ENCODE measurements at regions not wholly inside any gene's neighbourhood (a gene's known extent, or its start where the extent isn't known, plus 50 kb on each side); places are given as distances from the start of the nearest gene placed in this dataset.

GRCh38 chr1:115565353-115565752, 76.4 kb upstream of the VANGL1 start:
- no peak for TF ChIP-seq CTCF (IDR thresholded peaks at IDR 0.05)
- Histone ChIP-seq H3K27me3 (peaks cover 0 to 44% (median 36%) of the 10 kb centered on the region in 7 donors), H3K4me1 (no peaks in the 10 kb centered on the region), H3K9me3 (peaks cover 0 to 23% (median 15%) of the 10 kb centered on the region in 11 donors), H3K36me3 (no peaks in the 10 kb centered on the region), H3K4me3 (no peak overlapping the region), H3K27ac (no peak overlapping the region)
- WGBS, 2 donors: 64 to 69% methylated on average over 3 of the region's 3 CpGs
- no peak for ATAC-seq
- DNase-seq: no peak
- intact Hi-C loops (cut with DNase I): no loop called here

- DNase-seq (no peak), ATAC-seq (no peak)
- Histone ChIP-seq H3K27me3 (peaks cover 0 to 44% (median 36%) of the 10 kb centered on the region in 7 donors), H3K4me3 (no peak overlapping the region), H3K4me1 (no peaks in the 10 kb centered on the region), H3K9me3 (peaks cover 0 to 23% (median 15%) of the 10 kb centered on the region in 11 donors), H3K27ac (no peak overlapping the region), H3K36me3 (no peaks in the 10 kb centered on the region)
- intact Hi-C loops (cut with DNase I): no loop called here
- TF ChIP-seq CTCF (IDR thresholded peaks at IDR 0.05): no peak
- WGBS, 2 donors: 11 to 23% methylated on average over 22 to 25 of the region's 25 CpGs
Observed at GRCh38 chr1:115564201-115564600, 77.6 kb upstream of the VANGL1 start.

- no peak for ATAC-seq
- intact Hi-C loops (cut with DNase I): no loop called here
Observed at GRCh38 chr1:115560027-115560426, 81.7 kb upstream of the VANGL1 start.

GRCh38 chr1:115558275-115558674, 83.5 kb upstream of the VANGL1 start:
- DNase-seq (no peak), ATAC-seq (peak in 1 of 8 donors; percentile 67)
- no peaks in the 10 kb centered on the region for H3K36me3 ChIP-seq
- no peak overlapping the region for H3K27ac ChIP-seq
- peaks cover 0 to 27% (median 17%) of the 10 kb centered on the region in 7 donors for H3K27me3 ChIP-seq
- TF ChIP-seq CTCF (IDR thresholded peaks at IDR 0.05): no peak
- intact Hi-C loops (cut with DNase I): no loop called here
- WGBS, 2 donors: 76 to 83% methylated on average over 2 of the region's 2 CpGs
- H3K9me3 ChIP-seq: no peaks in the 10 kb centered on the region
- no peaks in the 10 kb centered on the region for H3K4me1 ChIP-seq
- no peak overlapping the region for H3K4me3 ChIP-seq

More at GRCh38 chr1:115560027-115560426, 81.7 kb upstream of the VANGL1 start:
- Histone ChIP-seq H3K36me3 (no peaks in the 10 kb centered on the region), H3K27me3 (peaks cover 0 to 39% (median 32%) of the 10 kb centered on the region in 7 donors), H3K9me3 (no peaks in the 10 kb centered on the region), H3K4me3 (no peak overlapping the region), H3K27ac (no peak overlapping the region), H3K4me1 (no peaks in the 10 kb centered on the region)
- 66 to 80% methylated on average over 7 of the region's 7 CpGs for WGBS, 2 donors
- no peak for DNase-seq
- TF ChIP-seq CTCF (IDR thresholded peaks at IDR 0.05): no peak
